ENCODE measurements at regions not wholly inside any gene's neighbourhood (a gene's known extent, or its start where the extent isn't known, plus 50 kb on each side); places are given as distances from the start of the nearest gene placed in this dataset.

GRCh38 chr21:16536140-16536539 lies 806.4 kb downstream of the USP25 start:
- TF ChIP-seq CTCF (conservative IDR thresholded peaks at IDR 0.05; ENCODE audit: low read depth, low read length) (no peak), EZH2 (IDR thresholded peaks at IDR 0.05; ENCODE audit: borderline replicate concordance, low read depth, low read length, poor library complexity, severe bottlenecking) (no peak)

All from A673 (cell line).